Spleen (tissue), 7 donors: ENCODE measurements at regions not wholly inside any gene's neighbourhood (a gene's known extent, or its start where the extent isn't known, plus 50 kb on each side); places are given as distances from the start of the nearest gene placed in this dataset.

ENCODE experiments used
- CTCF ChIP-seq, 11 experiments: fragments of 200-600 bp in 7 of 11; fragments of 450-650 bp in 4 of 11; sonication (generic) in 4 of 11; IDR thresholded peaks in 8 of 11; conservative IDR thresholded peaks in 3 of 11; 1 replicate in 7 of 11; 2 replicates in 4 of 11; pipeline versions ENCODE4 v1.4.0 to v1.8.0; 2016 to 2021; ENCODE audit warnings: antibody characterized with exemption in 11 of 11, inconsistent platforms in 4 of 11, mild to moderate bottlenecking in 1 of 11
- POLR2A ChIP-seq, 3 donors: fragments of 450-650 bp; IDR thresholded peaks; one replicate each; pipeline ENCODE4 v1.5.1; 2017; ENCODE audit warnings: antibody characterized with exemption in 3 of 3, mild to moderate bottlenecking in 1 of 3
- POLR2AphosphoS5 ChIP-seq, 3 donors: sonication (generic); formaldehyde crosslinking; IDR thresholded peaks; one replicate each; pipeline ENCODE4 v1.5.1; 2017; ENCODE audit warnings: antibody characterized with exemption in 3 of 3
- donor health status: DM: no; HTN: no; CAD: no; lungs with moderate emphysema.
- donor health status: DM: no; HTN: no; CAD: no.
- donor health status: DM: no; HTN: no; CAD: no.

- TF ChIP-seq CTCF (IDR thresholded peaks at IDR 0.05 in 8 of 11, conservative IDR thresholded peaks at IDR 0.05 in 3 of 11): no peak
- TF ChIP-seq POLR2A (IDR thresholded peaks at IDR 0.05): no peak
- TF ChIP-seq POLR2AphosphoS5 (IDR thresholded peaks at IDR 0.05): no peak
Measured at GRCh38 chrX:139058831-139059495, 347.4 kb upstream of the FGF13 start.
